H1 (cell line): ENCODE measurements at regions not wholly inside any gene's neighbourhood (a gene's known extent, or its start where the extent isn't known, plus 50 kb on each side); places are given as distances from the start of the nearest gene placed in this dataset.
A peak's percentile ranks its signal among the peaks of the same experiment; 100 is the strongest.

Experiments used
- CTCF ChIA-PET: fragments of 300-600 bp; sonication (Branson Sonifier 250); formaldehyde crosslinking; loops from one replicate; lab custom pipeline; 2021; ENCODE audit not compliant: partially characterized antibody; lab: Charles Lee
- POLR2A ChIA-PET: fragments of 300-600 bp; sonication (Branson Sonifier 250); formaldehyde crosslinking; loops from one replicate; lab custom pipeline; 2021; ENCODE audit warnings: inconsistent platforms; ENCODE audit not compliant: partially characterized antibody; lab: Charles Lee
- DNase-seq, 2 experiments: peaks; one replicate each; pipeline versions ENCODE4 v3.0.0 to v3.0.0-alpha.2; 2010 to 2022; ENCODE audit warnings: low spot score in 2 of 2, low read depth in 1 of 2, mixed read lengths in 1 of 2
- FAIRE-seq: peaks from 2 replicates; lab custom pipeline; 2011; peaks lifted over from hg19 to GRCh38; lab: Jason Lieb, UNC
- H2AFZ ChIP-seq: 2 replicates; pipeline ENCODE4 v1.8.1; 2012; ENCODE audit warnings: low read length, inconsistent platforms
- H2AK5ac ChIP-seq: 2 replicates; pipeline ENCODE4 v1.6.1; 2013; ENCODE audit warnings: low read depth, low read length
- H2BK120ac ChIP-seq: replicated peaks from 2 replicates; pipeline ENCODE3; 2013; ENCODE audit warnings: low read depth, low read length, inconsistent platforms
- H2BK12ac ChIP-seq: 2 replicates; pipeline ENCODE4 v1.6.1; 2013; ENCODE audit warnings: low read depth, low read length
- H2BK15ac ChIP-seq: 2 replicates; pipeline ENCODE4 v1.6.1; 2013; ENCODE audit warnings: low read length
- H2BK20ac ChIP-seq: 2 replicates; pipeline ENCODE4 v1.6.1; 2013; ENCODE audit warnings: low read length
- H2BK5ac ChIP-seq: 2 replicates; pipeline ENCODE4 v1.6.1; 2013; ENCODE audit warnings: low read depth, low read length
- H3K14ac ChIP-seq: 2 replicates; pipeline ENCODE4 v1.6.1; 2013; ENCODE audit warnings: inconsistent platforms; ENCODE audit not compliant: insufficient read length
- H3K18ac ChIP-seq: 2 replicates; pipeline ENCODE4 v1.6.1; 2013; ENCODE audit warnings: low read length; ENCODE audit errors: extremely low read depth
- H3K23ac ChIP-seq: 2 replicates; pipeline ENCODE4 v1.6.1; 2013; ENCODE audit warnings: inconsistent platforms; ENCODE audit not compliant: insufficient read length
- H3K23me2 ChIP-seq: 2 replicates; pipeline ENCODE4 v1.6.1; 2013; ENCODE audit warnings: low read depth, low read length
- H3K27ac ChIP-seq: 2 replicates; pipeline ENCODE4 v1.6.1; 2011; ENCODE audit warnings: low read depth, low read length, inconsistent platforms
- H3K27me3 ChIP-seq, 4 experiments: replicated peaks in 1 of 4; 1 replicate in 1 of 4; 2 replicates in 3 of 4; pipeline versions ENCODE4 v1.6.1 to v1.8.1; 2011 to 2013; ENCODE audit warnings: low read length in 3 of 4, mild to moderate bottlenecking in 3 of 4, inconsistent platforms in 2 of 4, mixed read lengths in 2 of 4, moderate library complexity in 1 of 4; ENCODE audit not compliant: control insufficient read depth in 3 of 4, insufficient read depth in 3 of 4; ENCODE audit errors: extremely low read depth in 1 of 4
- H3K36me3 ChIP-seq, 4 experiments: 2 replicates each; pipeline versions ENCODE4 v1.6.1 to v1.8.1; 2011 to 2013; ENCODE audit warnings: mild to moderate bottlenecking in 4 of 4, low read length in 3 of 4, moderate library complexity in 2 of 4, control low read depth in 1 of 4, inconsistent platforms in 1 of 4; ENCODE audit not compliant: insufficient read depth in 4 of 4, control insufficient read depth in 2 of 4
- H3K4ac ChIP-seq: replicated peaks from 2 replicates; pipeline ENCODE3; 2013; ENCODE audit warnings: low read length, low read depth, mixed read lengths, inconsistent platforms; ENCODE audit not compliant: insufficient read length
- H3K4me1 ChIP-seq, 4 experiments: replicated peaks in 1 of 4; 1 replicate in 1 of 4; 2 replicates in 3 of 4; pipeline versions ENCODE4 v1.6.1 to v1.8.1; 2011 to 2013; ENCODE audit warnings: low read length in 3 of 4, inconsistent platforms in 2 of 4, mixed read lengths in 1 of 4; ENCODE audit not compliant: insufficient read depth in 4 of 4, control insufficient read depth in 3 of 4
- H3K4me2 ChIP-seq, 2 experiments: 2 replicates each; pipeline versions ENCODE4 v1.6.1 to v1.8.1; 2011 to 2013; ENCODE audit warnings: low read depth in 2 of 2, low read length in 2 of 2, control low read depth in 1 of 2, inconsistent platforms in 1 of 2, mild to moderate bottlenecking in 1 of 2; ENCODE audit not compliant: insufficient read depth in 1 of 2
- H3K4me3 ChIP-seq, 4 experiments: fragments of 200-600, 300-600 bp in 1 of 4; sonication (generic), shearing (Covaris generic), sonication (Bioruptor Twin) in 1 of 4; 2 replicates each; pipeline versions ENCODE4 v1.5.1 to v1.8.1; 2011 to 2016; ENCODE audit warnings: low read length in 4 of 4, low read depth in 3 of 4, control low read depth in 2 of 4, inconsistent platforms in 2 of 4, mild to moderate bottlenecking in 2 of 4, mixed read lengths in 1 of 4, moderate library complexity in 1 of 4; ENCODE audit not compliant: insufficient read depth in 2 of 4; ENCODE audit errors: extremely low read depth in 1 of 4
- H3K56ac ChIP-seq: replicated peaks from 2 replicates; pipeline ENCODE3; 2013; ENCODE audit warnings: low read depth, mild to moderate bottlenecking, mixed read lengths, low read length, inconsistent platforms; ENCODE audit not compliant: insufficient read length
- H3K79me1 ChIP-seq: 2 replicates; pipeline ENCODE4 v1.6.1; 2013; ENCODE audit warnings: low read depth, low read length, control low read depth
- H3K79me2 ChIP-seq, 2 experiments: 2 replicates each; pipeline versions ENCODE4 v1.6.1 to v1.8.1; 2012 to 2013; ENCODE audit warnings: low read length in 2 of 2, mild to moderate bottlenecking in 2 of 2, inconsistent platforms in 1 of 2; ENCODE audit not compliant: insufficient read depth in 2 of 2, control insufficient read depth in 1 of 2
- H3K9ac ChIP-seq, 4 experiments: replicated peaks in 1 of 4; 1 replicate in 1 of 4; 2 replicates in 3 of 4; pipeline versions ENCODE4 v1.6.1 to v1.8.1; 2011 to 2013; ENCODE audit warnings: low read depth in 3 of 4, low read length in 3 of 4, control low read depth in 2 of 4, mild to moderate bottlenecking in 2 of 4, moderate library complexity in 2 of 4, inconsistent platforms in 1 of 4; ENCODE audit errors: extremely low read depth in 1 of 4
- H3K9me3 ChIP-seq, 2 experiments: 2 replicates each; pipeline versions ENCODE4 v1.6.1 to v1.8.1; 2012 to 2013; ENCODE audit warnings: mild to moderate bottlenecking in 2 of 2, moderate library complexity in 2 of 2, control low read depth in 1 of 2, inconsistent platforms in 1 of 2, low read depth in 1 of 2, low read length in 1 of 2, mixed read lengths in 1 of 2; ENCODE audit not compliant: insufficient read depth in 2 of 2
- H4K20me1 ChIP-seq, 2 experiments: replicated peaks in 1 of 2; 2 replicates each; pipeline versions ENCODE3 to v1.8.1; 2011 to 2013; ENCODE audit warnings: inconsistent platforms in 2 of 2, low read length in 2 of 2, mild to moderate bottlenecking in 1 of 2; ENCODE audit not compliant: insufficient read depth in 2 of 2, control insufficient read depth in 1 of 2
- H4K5ac ChIP-seq: 2 replicates; pipeline ENCODE4 v1.6.1; 2013; ENCODE audit warnings: low read length, low read depth, mixed read lengths, inconsistent platforms; ENCODE audit not compliant: insufficient read length
- H4K8ac ChIP-seq: 2 replicates; pipeline ENCODE4 v1.8.0; 2013; ENCODE audit warnings: mild to moderate bottlenecking, moderate library complexity, low read length, inconsistent platforms; ENCODE audit not compliant: insufficient read depth; ENCODE audit errors: extremely low read depth
- H4K91ac ChIP-seq: replicated peaks from 2 replicates; pipeline ENCODE3; 2013; ENCODE audit warnings: low read length, mixed read lengths, inconsistent platforms; ENCODE audit not compliant: insufficient read length
- BCL11A ChIP-seq, 2 experiments: IDR thresholded peaks; one replicate each; pipeline ENCODE4 v1.6.1; 2011; ENCODE audit warnings: low read depth in 2 of 2, low read length in 2 of 2, mild to moderate bottlenecking in 2 of 2
- CHD2 ChIP-seq: IDR thresholded peaks from 2 replicates; pipeline ENCODE4 v1.6.1; 2012; ENCODE audit warnings: low read length, improper control_type of control experiment
- GABPA ChIP-seq: IDR thresholded peaks from 2 replicates; pipeline ENCODE4 v1.6.1; 2011; ENCODE audit warnings: mild to moderate bottlenecking, low read length, moderate library complexity, borderline replicate concordance; ENCODE audit not compliant: insufficient read depth
- HDAC2 ChIP-seq, 2 experiments: fragments of 300-600 bp in 1 of 2; sonication (generic) in 1 of 2; IDR thresholded peaks; 2 replicates each; pipeline ENCODE4 v1.6.1; 2011 to 2012; ENCODE audit warnings: low read depth in 2 of 2, low read length in 2 of 2, mild to moderate bottlenecking in 2 of 2, moderate library complexity in 2 of 2, borderline replicate concordance in 1 of 2, inconsistent platforms in 1 of 2
- JUN ChIP-seq: IDR thresholded peaks from 2 replicates; pipeline ENCODE4 v1.6.1; 2011; ENCODE audit warnings: low read depth, mild to moderate bottlenecking, improper control_type of control experiment, low read length
- KDM1A ChIP-seq: fragments of 200-600, 300-600 bp; sonication (generic); IDR thresholded peaks from 2 replicates; pipeline ENCODE4 v1.7.1; 2016; ENCODE audit warnings: mild to moderate bottlenecking, low read length, borderline replicate concordance
- PHF8 ChIP-seq: fragments of 200-600 bp; sonication (generic); conservative IDR thresholded peaks from 2 replicates; pipeline ENCODE4 v1.7.1; 2012; ENCODE audit warnings: low read depth, mild to moderate bottlenecking, inconsistent platforms, low read length, moderate library complexity
- POU5F1 ChIP-seq: IDR thresholded peaks from 2 replicates; pipeline ENCODE4 v1.6.1; 2011; ENCODE audit warnings: low read depth, mild to moderate bottlenecking, low read length, moderate library complexity
- RNF2 ChIP-seq: fragments of 200-900, 300-1000 bp; sonication (generic); IDR thresholded peaks from 2 replicates; pipeline ENCODE4 v1.7.1; 2016; ENCODE audit warnings: borderline replicate concordance, low read depth, mild to moderate bottlenecking, antibody characterized with exemption, low read length; ENCODE audit not compliant: poor library complexity, severe bottlenecking; ENCODE audit errors: missing control alignments
- SP4 ChIP-seq: IDR thresholded peaks from 2 replicates; pipeline ENCODE4 v1.6.1; 2012; ENCODE audit warnings: low read length, inconsistent platforms
- TAF7 ChIP-seq: optimal IDR thresholded peaks from 2 replicates; pipeline ENCODE3; 2011; ENCODE audit warnings: low read depth, mild to moderate bottlenecking, inconsistent platforms, low read length, moderate library complexity, borderline replicate concordance
- TBP ChIP-seq: IDR thresholded peaks from 2 replicates; pipeline ENCODE4 v1.6.1; 2011; ENCODE audit warnings: low read depth, low read length, improper control_type of control experiment
- YY1 ChIP-seq: IDR thresholded peaks from 2 replicates; pipeline ENCODE4 v1.6.1; 2011; ENCODE audit warnings: low read depth, mild to moderate bottlenecking, low read length
- WGBS, 2 experiments: shearing (Covaris generic) in 1 of 2; methylation state at CpG; one replicate each; pipeline versions ENCODE4 v1.1.6 to v1.1.7; 2013 to 2015; ENCODE audit warnings: low lambda C conversion rate in 2 of 2, mixed read lengths in 2 of 2, inconsistent platforms in 1 of 2, low coverage in 1 of 2, missing lambda C conversion rate in 1 of 2; ENCODE audit not compliant: insufficient replicate concordance in 2 of 2, insufficient coverage in 1 of 2, insufficient read length in 1 of 2; ENCODE audit errors: extremely low coverage in 1 of 2, missing lambda C conversion rate in 1 of 2; 5-methylcytosine and 5-hydroxymethylcytosine counted together
- TF ChIP-seq, protein P1 (sequence below): IDR thresholded peaks from 2 replicates; pipeline ENCODE4 v1.6.1; 2011; ENCODE audit warnings: low read length, improper control_type of control experiment

DNA sequence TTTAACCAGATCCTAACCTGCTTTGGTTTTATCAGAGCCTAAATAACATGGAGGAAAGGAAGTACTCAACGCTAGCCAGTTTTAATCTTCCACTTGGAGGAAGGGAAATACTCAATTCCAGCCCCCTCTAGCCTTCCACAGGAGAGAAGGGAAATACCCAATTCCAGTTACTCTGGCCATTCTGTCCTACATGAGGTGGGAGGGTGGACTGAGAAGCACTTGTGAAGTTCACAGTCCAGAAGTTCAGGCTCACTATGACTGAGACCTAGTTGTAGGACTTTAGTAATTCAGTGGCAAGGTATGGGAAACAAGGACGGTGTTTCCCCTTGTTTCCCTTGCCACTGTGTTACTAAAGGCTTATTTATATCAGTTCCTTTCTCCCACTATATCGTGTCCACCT lies 672.0 kb downstream of the RFPL4B start:
- H3K79me2 ChIP-seq = no peaks in the 10 kb centered on the region
- no peak for TF ChIP-seq RNF2
- TF ChIP-seq TBP = no peak
- TF ChIP-seq BCL11A (IDR thresholded peaks at IDR 0.05; ENCODE audit: low read depth in 2 of 2, low read length in 2 of 2) = no peak
- TF ChIP-seq GABPA = no peak
- no peak for TF ChIP-seq TAF7
- no peak for TF ChIP-seq POU5F1
- TF ChIP-seq SP4 = no peak
- TF ChIP-seq PHF8 = no peak
- TF ChIP-seq YY1 = no peak
- TF ChIP-seq, protein P1, sequence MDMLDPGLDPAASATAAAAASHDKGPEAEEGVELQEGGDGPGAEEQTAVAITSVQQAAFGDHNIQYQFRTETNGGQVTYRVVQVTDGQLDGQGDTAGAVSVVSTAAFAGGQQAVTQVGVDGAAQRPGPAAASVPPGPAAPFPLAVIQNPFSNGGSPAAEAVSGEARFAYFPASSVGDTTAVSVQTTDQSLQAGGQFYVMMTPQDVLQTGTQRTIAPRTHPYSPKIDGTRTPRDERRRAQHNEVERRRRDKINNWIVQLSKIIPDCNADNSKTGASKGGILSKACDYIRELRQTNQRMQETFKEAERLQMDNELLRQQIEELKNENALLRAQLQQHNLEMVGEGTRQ = no peak
- no peak for TF ChIP-seq CHD2
- TF ChIP-seq HDAC2 (IDR thresholded peaks at IDR 0.05; ENCODE audit: borderline replicate concordance in 1 of 2, low read depth in 2 of 2, low read length in 2 of 2) = no peak
- no peak for TF ChIP-seq KDM1A
- TF ChIP-seq JUN = no peak

More for the DNA sequence above, 672.0 kb downstream of the RFPL4B start:
- H2BK15ac ChIP-seq = no peak overlapping the region
- no peak overlapping the region for H3K27ac ChIP-seq
- H3K4ac ChIP-seq = no peak overlapping the region
- FAIRE-seq (no peak), DNase-seq (no peak)
- no peak overlapping the region for H3K14ac ChIP-seq
- no peak overlapping the region for H2BK12ac ChIP-seq
- no peak overlapping the region for H2AK5ac ChIP-seq
- H3K23me2 ChIP-seq = no peaks in the 10 kb centered on the region
- no peaks in the 10 kb centered on the region for H3K27me3 ChIP-seq
- no peak overlapping the region for H3K9ac ChIP-seq
- no peak overlapping the region for H2BK20ac ChIP-seq
- WGBS, 2 experiments = 91% methylated on average over 3 of the region's 3 CpGs; no CpG with 5 or more reads in 1 of the 2 experiments
- no peaks in the 10 kb centered on the region for H3K79me1 ChIP-seq
- H2AFZ ChIP-seq = peak overlapping the region; percentile 98
- ChIA-PET CTCF (no interaction called here), POLR2A (interaction anchor here (0.6 kb wide), 1 partner anchor 25 kb away, joined by 3 read pairs; no protein-coding TSS in a partner anchor)
- H3K4me2 ChIP-seq = no peak overlapping the region
- no peak overlapping the region for H3K4me3 ChIP-seq
- no peak overlapping the region for H4K91ac ChIP-seq
- H4K8ac ChIP-seq = no peak overlapping the region
- no peak overlapping the region for H2BK120ac ChIP-seq
- H3K23ac ChIP-seq = no peak overlapping the region
- H3K18ac ChIP-seq = peak overlapping the region; percentile 3; the same call in 1 of the 2 replicates
- no peak overlapping the region for H2BK5ac ChIP-seq
- H4K5ac ChIP-seq = no peak overlapping the region
- no peaks in the 10 kb centered on the region for H3K9me3 ChIP-seq
- no peaks in the 10 kb centered on the region for H4K20me1 ChIP-seq
- H3K4me1 ChIP-seq = no peaks in the 10 kb centered on the region
- no peaks in the 10 kb centered on the region for H3K36me3 ChIP-seq
- no peak overlapping the region for H3K56ac ChIP-seq
